ENCODE measurements at regions not wholly inside any gene's neighbourhood (a gene's known extent, or its start where the extent isn't known, plus 50 kb on each side); places are given as distances from the start of the nearest gene placed in this dataset.

DNA sequence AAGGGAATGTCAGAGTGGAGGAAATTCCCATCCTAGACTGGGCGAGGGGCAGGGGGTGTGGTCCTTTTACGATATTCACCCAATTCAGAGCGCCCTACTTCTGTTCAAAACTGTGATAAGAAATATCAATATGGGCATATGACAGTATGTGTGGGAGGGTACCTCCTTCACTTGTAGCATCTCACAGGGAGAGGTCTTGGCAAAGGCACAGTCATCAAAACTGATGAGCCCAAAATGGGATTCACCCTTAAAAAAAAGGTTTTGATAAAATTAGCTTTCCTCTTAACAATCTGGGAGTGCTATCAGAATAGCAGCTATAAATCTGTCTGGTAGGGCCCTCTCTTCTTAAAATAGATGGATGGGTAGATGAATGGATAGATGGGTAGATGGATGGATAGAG lies 967.8 kb upstream of the RBFOX1 start:
- Histone ChIP-seq H3K9me3 (ENCODE audit: control insufficient read depth in 2 of 3, insufficient read depth in 1 of 3, low read length in 3 of 3) (no peaks in the 10 kb centered on the region), H3K36me3 (ENCODE audit: control insufficient read depth in 2 of 3, insufficient read depth in 3 of 3, low read length in 3 of 3) (no peaks in the 10 kb centered on the region), H3K27ac (ENCODE audit: low read depth in 2 of 2, low read length in 2 of 2) (no peak overlapping the region), H3K9ac (ENCODE audit: low read length in 3 of 3) (no peak overlapping the region), H3K27me3 (ENCODE audit: control insufficient read depth, insufficient read depth, low read length) (no peaks in the 10 kb centered on the region), H3K4me1 (ENCODE audit: control insufficient read depth in 2 of 3, insufficient read depth in 2 of 3, low read depth in 1 of 3, low read length in 3 of 3) (no peaks in the 10 kb centered on the region), H3K4me3 (ENCODE audit: low read length in 3 of 3) (no peak overlapping the region)
- TF ChIP-seq, protein P1, sequence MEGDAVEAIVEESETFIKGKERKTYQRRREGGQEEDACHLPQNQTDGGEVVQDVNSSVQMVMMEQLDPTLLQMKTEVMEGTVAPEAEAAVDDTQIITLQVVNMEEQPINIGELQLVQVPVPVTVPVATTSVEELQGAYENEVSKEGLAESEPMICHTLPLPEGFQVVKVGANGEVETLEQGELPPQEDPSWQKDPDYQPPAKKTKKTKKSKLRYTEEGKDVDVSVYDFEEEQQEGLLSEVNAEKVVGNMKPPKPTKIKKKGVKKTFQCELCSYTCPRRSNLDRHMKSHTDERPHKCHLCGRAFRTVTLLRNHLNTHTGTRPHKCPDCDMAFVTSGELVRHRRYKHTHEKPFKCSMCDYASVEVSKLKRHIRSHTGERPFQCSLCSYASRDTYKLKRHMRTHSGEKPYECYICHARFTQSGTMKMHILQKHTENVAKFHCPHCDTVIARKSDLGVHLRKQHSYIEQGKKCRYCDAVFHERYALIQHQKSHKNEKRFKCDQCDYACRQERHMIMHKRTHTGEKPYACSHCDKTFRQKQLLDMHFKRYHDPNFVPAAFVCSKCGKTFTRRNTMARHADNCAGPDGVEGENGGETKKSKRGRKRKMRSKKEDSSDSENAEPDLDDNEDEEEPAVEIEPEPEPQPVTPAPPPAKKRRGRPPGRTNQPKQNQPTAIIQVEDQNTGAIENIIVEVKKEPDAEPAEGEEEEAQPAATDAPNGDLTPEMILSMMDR (IDR thresholded peaks at IDR 0.05; ENCODE audit: borderline replicate concordance, extremely low read depth, insufficient read depth), result no peak
- FAIRE-seq (no peak), DNase-seq (no peak)
- intact Hi-C loops (cut with DNase I), result no loop called here

DNA sequence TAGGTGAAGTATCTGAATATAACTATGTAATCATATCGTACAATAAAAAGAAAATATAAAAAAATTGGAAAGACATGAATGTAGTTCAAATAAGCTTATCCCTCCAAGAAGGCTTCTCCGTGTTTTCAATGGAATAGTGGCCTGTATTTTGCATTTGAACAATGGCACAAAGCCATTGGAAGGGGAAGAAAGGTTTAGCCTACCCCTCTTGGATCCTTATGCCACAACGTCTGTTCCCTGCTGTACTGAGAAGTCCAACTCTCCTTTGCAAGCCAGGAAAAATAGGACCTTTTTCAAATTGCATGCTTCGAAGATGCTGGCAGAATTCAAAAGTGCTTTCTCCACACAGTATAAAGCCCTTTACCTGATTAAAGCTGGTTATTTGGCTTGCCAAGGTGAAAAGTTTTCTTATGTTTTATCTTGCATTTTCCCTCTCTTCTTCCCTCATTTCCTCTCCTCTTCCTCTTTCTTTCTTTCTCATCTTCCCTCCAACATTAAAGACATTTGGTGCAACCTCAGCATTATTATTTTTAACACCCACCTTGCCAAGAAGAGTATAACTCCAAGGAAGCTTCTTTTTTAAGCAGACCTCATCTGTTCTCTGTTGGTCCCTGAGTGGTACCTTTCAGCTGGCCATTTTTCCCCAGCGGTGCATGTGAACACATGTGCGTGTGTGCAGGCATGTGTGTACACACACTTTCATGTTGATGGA lies 968.6 kb upstream of the RBFOX1 start:
- Histone ChIP-seq H3K27ac (ENCODE audit: low read depth in 2 of 2, low read length in 2 of 2) (no peak overlapping the region), H3K27me3 (ENCODE audit: control insufficient read depth, insufficient read depth, low read length) (no peaks in the 10 kb centered on the region), H3K4me3 (ENCODE audit: low read length in 3 of 3) (no peak overlapping the region), H3K4me1 (ENCODE audit: control insufficient read depth in 2 of 3, insufficient read depth in 2 of 3, low read depth in 1 of 3, low read length in 3 of 3) (no peaks in the 10 kb centered on the region), H3K36me3 (ENCODE audit: control insufficient read depth in 2 of 3, insufficient read depth in 3 of 3, low read length in 3 of 3) (no peaks in the 10 kb centered on the region), H3K9me3 (ENCODE audit: control insufficient read depth in 2 of 3, insufficient read depth in 1 of 3, low read length in 3 of 3) (no peaks in the 10 kb centered on the region), H3K9ac (ENCODE audit: low read length in 3 of 3) (no peak overlapping the region)
- DNase-seq, result no peak
- no peak for FAIRE-seq
- intact Hi-C loops (cut with DNase I), result no loop called here
- TF ChIP-seq, protein P1 (IDR thresholded peaks at IDR 0.05; ENCODE audit: borderline replicate concordance, extremely low read depth, insufficient read depth), result no peak

DNA sequence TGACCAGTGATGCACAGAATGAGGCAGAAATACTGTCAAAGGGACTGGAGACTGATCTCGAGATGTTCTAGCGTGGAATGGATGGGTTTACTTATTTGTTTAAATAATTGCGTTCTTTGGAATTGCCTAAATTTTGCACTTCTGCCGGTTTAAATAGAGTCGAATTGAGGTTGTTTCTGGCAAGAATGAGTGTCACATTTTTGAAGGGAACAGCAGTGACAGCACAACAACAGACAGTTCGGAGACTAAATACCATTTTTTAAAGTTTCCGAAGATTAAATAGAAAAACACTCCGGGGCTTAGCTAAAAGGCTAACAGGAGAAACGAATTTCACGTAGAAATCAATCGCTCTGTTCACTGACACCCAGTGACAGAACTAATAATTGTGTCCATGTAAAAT lies 969.2 kb upstream of the RBFOX1 start:
- FAIRE-seq, result no peak

More for the DNA sequence above, 969.2 kb upstream of the RBFOX1 start:
- H3K9me3 ChIP-seq (ENCODE audit: control insufficient read depth in 2 of 3, insufficient read depth in 1 of 3, low read length in 3 of 3), result no peaks in the 10 kb centered on the region
- H3K27me3 ChIP-seq (ENCODE audit: control insufficient read depth, insufficient read depth, low read length), result no peaks in the 10 kb centered on the region
- H3K4me3 ChIP-seq (ENCODE audit: low read length in 3 of 3), result no peak overlapping the region
- no peak overlapping the region for H3K9ac ChIP-seq (ENCODE audit: low read length in 3 of 3)
- intact Hi-C loops (cut with DNase I), result no loop called here
- no peak overlapping the region for H3K27ac ChIP-seq (ENCODE audit: low read depth in 2 of 2, low read length in 2 of 2)
- H3K36me3 ChIP-seq (ENCODE audit: control insufficient read depth in 2 of 3, insufficient read depth in 3 of 3, low read length in 3 of 3), result no peaks in the 10 kb centered on the region
- no peak for DNase-seq
- no peaks in the 10 kb centered on the region for H3K4me1 ChIP-seq (ENCODE audit: control insufficient read depth in 2 of 3, insufficient read depth in 2 of 3, low read depth in 1 of 3, low read length in 3 of 3)
- TF ChIP-seq, protein P1 (IDR thresholded peaks at IDR 0.05; ENCODE audit: borderline replicate concordance, extremely low read depth, insufficient read depth), result no peak
